ENCODE measurements at regions not wholly inside any gene's neighbourhood (a gene's known extent, or its start where the extent isn't known, plus 50 kb on each side); places are given as distances from the start of the nearest gene placed in this dataset.

DNA sequence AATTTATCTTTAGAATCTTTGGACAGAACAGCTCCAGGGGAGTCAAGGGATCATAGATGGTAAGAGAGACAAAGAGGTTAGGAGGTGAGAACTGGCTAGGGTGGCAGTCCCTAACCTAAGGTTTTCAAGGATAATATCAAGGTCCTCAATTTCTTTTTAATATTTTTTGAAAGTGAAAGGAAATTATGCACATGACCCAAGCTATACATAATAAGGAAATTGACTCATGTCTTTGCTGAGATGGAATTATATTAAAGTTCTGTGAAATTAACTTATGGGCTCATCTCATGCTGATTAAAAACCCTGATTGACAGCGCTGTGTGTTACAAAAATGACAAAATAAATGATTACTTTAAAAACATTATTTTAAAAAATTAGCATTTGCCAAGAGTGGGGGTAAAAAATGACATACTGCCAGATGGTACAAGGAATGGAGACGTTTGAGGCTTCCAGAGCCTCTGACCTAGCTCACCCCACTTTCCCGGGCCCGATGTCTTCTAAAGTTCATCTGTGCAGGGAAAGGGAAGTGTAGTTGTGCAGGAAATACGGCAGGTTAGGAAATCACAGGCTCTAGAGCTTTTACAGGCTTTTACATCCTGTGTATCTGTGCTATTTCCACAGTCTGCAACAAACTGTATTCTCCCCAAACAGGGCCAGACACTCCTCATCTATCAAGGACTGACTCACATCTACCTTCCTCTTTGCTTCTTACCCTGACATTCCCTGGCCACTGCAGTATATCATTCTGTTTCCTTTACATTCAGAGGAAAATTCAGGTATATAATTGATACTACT, 185.6 kb upstream of the PRSS58 start:
- no peak for TF ChIP-seq CTCF (IDR thresholded peaks at IDR 0.05)
- TF ChIP-seq POLR2A (IDR thresholded peaks at IDR 0.05) = no peak

Measured in tibial nerve (tissue), 3 donors.